NT2/D1 (cell line): ENCODE measurements at regions not wholly inside any gene's neighbourhood (a gene's known extent, or its start where the extent isn't known, plus 50 kb on each side); places are given as distances from the start of the nearest gene placed in this dataset.

Experiments
- DNase-seq: peaks from one replicate; pipeline ENCODE4 v3.0.0-alpha.2; 2011; ENCODE audit warnings: low read depth, low spot score
- H3K27me3 ChIP-seq: 2 replicates; pipeline ENCODE4 v1.6.0; 2011; ENCODE audit warnings: mild to moderate bottlenecking; ENCODE audit not compliant: insufficient read length, insufficient read depth
- H3K36me3 ChIP-seq: 2 replicates; pipeline ENCODE4 v1.6.1; 2011; ENCODE audit warnings: mild to moderate bottlenecking, low read length, mixed read lengths; ENCODE audit not compliant: insufficient read depth, insufficient read length
- H3K4me1 ChIP-seq: 2 replicates; pipeline ENCODE4 v1.5.1; 2011; ENCODE audit not compliant: insufficient read depth, insufficient read length
- H3K4me3 ChIP-seq: 2 replicates; pipeline ENCODE4 v1.5.1; 2011; ENCODE audit warnings: low read depth; ENCODE audit not compliant: insufficient read length
- H3K9ac ChIP-seq: 2 replicates; pipeline ENCODE4 v1.6.0; 2011; ENCODE audit warnings: low read depth; ENCODE audit not compliant: insufficient read length
- H3K9me3 ChIP-seq: 2 replicates; pipeline ENCODE4 v1.5.1; 2011; ENCODE audit warnings: mild to moderate bottlenecking, low read length; ENCODE audit not compliant: insufficient read depth
- SUZ12 ChIP-seq: IDR thresholded peaks from 2 replicates; pipeline ENCODE4 v1.6.1; 2011; ENCODE audit not compliant: insufficient read length, insufficient read depth; ENCODE audit errors: extremely low read depth
- YY1 ChIP-seq: IDR thresholded peaks from 2 replicates; pipeline ENCODE4 v1.6.1; 2011; ENCODE audit not compliant: insufficient read length, insufficient read depth
- ZNF274 ChIP-seq: IDR thresholded peaks from 2 replicates; pipeline ENCODE4 v1.6.1; 2011; ENCODE audit warnings: mild to moderate bottlenecking, low read depth, low read length

DNA sequence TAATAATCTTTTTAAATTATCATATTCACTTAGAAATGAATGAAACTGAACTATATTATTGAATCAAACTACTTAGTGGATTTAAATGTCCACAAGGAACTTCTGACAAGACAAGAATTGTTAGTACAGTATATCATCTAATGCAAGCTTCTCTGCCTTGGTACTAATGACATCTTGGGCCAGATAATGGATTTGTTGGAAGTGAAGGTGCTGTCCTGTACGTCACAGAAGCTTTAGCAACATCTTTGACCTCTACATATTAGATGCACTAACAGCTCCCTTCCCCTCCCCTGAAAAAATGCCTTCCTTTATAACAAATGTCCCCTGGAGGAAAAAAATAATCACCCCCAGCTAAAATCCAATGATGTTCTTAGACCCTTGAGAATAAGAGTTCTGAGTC, 695.8 kb upstream of the EYS start:
- Histone ChIP-seq H3K36me3 (no peaks in the 10 kb centered on the region), H3K27me3 (no peaks in the 10 kb centered on the region), H3K4me3 (no peak overlapping the region), H3K4me1 (no peaks in the 10 kb centered on the region), H3K9me3 (no peaks in the 10 kb centered on the region), H3K9ac (no peak overlapping the region)
- DNase-seq: no peak
- TF ChIP-seq ZNF274 (no peak), YY1 (no peak), SUZ12 (no peak)

DNA sequence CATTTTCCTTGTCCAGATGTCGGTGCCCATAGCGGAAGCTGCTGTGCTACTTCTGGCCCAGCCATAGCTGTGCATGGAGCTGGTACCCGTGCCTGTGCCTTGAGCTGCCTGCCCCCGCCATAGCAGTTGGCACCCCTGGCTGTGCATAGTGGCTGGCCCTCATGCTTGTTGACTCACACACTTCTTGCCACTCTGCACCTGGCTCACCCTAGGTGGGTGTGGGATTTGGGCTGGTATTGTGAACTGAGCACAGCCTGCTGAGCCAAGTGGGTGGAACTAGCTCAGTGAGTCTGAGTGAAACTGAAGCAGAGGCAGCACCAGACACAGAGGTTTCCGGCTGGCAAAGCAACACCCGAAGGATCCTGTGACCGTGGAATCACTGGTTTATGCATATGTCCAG, 689.5 kb upstream of the EYS start:
- no peak for TF ChIP-seq YY1
- no peak for TF ChIP-seq SUZ12
- TF ChIP-seq ZNF274: no peak
- Histone ChIP-seq H3K9me3 (no peaks in the 10 kb centered on the region), H3K9ac (no peak overlapping the region), H3K27me3 (no peaks in the 10 kb centered on the region), H3K4me1 (no peaks in the 10 kb centered on the region), H3K4me3 (no peak overlapping the region), H3K36me3 (no peaks in the 10 kb centered on the region)
- no peak for DNase-seq

DNA sequence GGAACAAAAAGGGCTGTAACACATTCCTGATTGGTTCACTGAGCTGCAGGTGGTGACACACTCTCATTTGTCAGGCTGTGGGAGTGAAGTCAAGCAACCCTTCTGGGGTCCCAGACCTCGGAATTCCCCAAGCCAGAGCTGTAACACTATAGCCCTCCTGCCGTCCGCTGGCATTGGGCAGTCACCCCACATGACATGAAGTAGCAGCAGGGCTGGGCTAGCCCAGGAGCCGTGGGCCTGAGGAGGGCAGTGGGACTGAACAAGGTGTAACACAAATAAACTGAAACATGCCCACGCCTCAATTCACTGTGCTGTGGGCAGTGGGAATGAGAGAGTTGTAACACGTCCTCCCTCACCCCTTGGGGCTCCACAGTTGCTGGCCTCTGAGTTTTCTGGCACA, 689.1 kb upstream of the EYS start:
- no peak for TF ChIP-seq YY1
- TF ChIP-seq SUZ12: no peak
- TF ChIP-seq ZNF274: no peak
- H3K4me1 ChIP-seq: no peaks in the 10 kb centered on the region
- no peak for DNase-seq
- no peak overlapping the region for H3K4me3 ChIP-seq
- H3K36me3 ChIP-seq: no peaks in the 10 kb centered on the region
- H3K9me3 ChIP-seq: no peaks in the 10 kb centered on the region
- no peaks in the 10 kb centered on the region for H3K27me3 ChIP-seq
- H3K9ac ChIP-seq: no peak overlapping the region

DNA sequence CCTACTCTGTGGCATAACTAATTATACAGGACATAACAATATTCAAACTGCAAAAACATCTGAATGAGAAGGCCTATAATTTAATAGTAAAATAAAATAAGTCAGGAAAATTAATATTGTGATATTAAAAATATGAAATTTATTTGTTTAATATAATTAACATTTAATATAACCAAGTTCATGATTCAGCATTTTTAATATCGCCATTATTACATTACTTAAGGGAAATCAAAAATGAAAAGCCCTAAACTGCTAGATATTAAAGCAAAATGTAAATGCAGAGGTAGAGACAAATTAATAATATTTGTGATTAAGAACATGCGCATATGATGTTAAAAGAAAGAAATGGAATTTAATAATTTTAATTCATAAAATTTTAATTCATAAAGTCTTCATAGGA, 683.4 kb upstream of the EYS start:
- Histone ChIP-seq H3K9me3 (no peaks in the 10 kb centered on the region), H3K9ac (no peak overlapping the region), H3K4me3 (no peak overlapping the region), H3K4me1 (no peaks in the 10 kb centered on the region), H3K36me3 (no peaks in the 10 kb centered on the region), H3K27me3 (no peaks in the 10 kb centered on the region)
- DNase-seq: no peak
- TF ChIP-seq YY1 (no peak), ZNF274 (no peak), SUZ12 (no peak)

DNA sequence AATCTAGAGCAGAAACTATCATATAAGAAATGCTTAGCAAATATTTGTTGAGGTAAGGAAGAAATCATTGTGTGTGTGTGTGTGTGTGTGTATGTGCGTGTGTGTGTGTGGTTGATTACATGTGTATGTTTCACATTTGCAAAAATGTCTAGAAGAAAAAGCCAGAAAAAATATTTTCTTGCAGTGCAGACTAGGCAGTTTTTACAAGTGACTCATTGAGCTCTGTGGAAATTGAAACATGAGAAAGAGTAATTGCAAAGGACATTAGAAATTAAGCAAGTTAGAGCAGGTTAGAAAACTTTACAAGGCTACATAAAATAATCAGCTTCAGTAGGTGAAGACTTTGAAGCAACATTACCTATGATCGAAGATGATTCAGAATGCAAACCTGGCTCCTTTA, 669.0 kb upstream of the EYS start:
- no peaks in the 10 kb centered on the region for H3K9me3 ChIP-seq
- H3K36me3 ChIP-seq: no peaks in the 10 kb centered on the region
- no peaks in the 10 kb centered on the region for H3K27me3 ChIP-seq
- TF ChIP-seq ZNF274 (no peak), YY1 (no peak), SUZ12 (no peak)
- H3K4me3 ChIP-seq: no peak overlapping the region
- DNase-seq: no peak
- no peaks in the 10 kb centered on the region for H3K4me1 ChIP-seq
- no peak overlapping the region for H3K9ac ChIP-seq

DNA sequence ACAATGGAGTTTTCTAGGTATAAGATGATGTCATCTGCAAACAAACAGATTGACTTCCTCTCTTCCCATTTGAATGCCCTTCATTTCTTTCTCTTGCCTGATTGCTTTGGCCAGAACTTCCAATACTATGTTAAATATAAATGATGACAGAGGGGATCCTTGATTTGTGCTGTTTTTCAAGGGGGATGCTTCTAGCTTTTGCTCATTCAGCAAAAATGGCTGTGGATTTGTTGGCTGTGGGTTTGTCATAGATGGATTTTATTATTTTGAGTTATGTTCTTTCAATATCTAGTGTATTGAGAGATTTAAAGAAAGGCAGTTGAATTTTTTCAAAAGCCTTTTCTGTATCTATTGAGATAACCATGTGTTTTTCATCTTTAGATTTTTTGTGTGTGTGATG, 662.4 kb upstream of the EYS start:
- TF ChIP-seq YY1 (no peak), SUZ12 (no peak), ZNF274 (no peak)
- Histone ChIP-seq H3K4me3 (no peak overlapping the region), H3K4me1 (no peaks in the 10 kb centered on the region), H3K9ac (no peak overlapping the region), H3K36me3 (no peaks in the 10 kb centered on the region), H3K27me3 (no peaks in the 10 kb centered on the region), H3K9me3 (no peaks in the 10 kb centered on the region)
- DNase-seq: no peak

DNA sequence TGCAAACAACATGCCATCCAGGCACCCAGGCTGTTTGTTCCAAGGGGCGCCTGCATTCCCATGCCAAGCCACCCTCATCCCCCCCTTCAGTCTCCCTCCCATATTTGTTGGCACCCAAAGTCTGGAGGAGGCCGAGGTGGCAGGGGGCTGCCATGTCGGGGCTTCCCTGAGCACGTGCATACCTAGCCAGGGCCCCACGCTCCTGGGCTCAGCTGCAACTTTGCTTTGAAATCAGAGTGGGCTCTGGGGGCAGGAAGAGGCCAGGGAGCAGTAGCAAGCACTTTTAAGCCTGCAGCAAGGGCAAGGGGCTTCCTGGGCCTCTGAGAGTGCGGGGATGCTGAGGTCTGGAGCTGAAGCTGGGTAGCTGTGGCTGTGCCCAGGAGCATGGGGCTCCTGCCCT, 655.9 kb upstream of the EYS start:
- Histone ChIP-seq H3K9me3 (no peaks in the 10 kb centered on the region), H3K9ac (no peak overlapping the region), H3K36me3 (no peaks in the 10 kb centered on the region), H3K4me1 (no peaks in the 10 kb centered on the region), H3K27me3 (no peaks in the 10 kb centered on the region), H3K4me3 (no peak overlapping the region)
- no peak for DNase-seq
- TF ChIP-seq SUZ12 (no peak), YY1 (no peak), ZNF274 (no peak)

DNA sequence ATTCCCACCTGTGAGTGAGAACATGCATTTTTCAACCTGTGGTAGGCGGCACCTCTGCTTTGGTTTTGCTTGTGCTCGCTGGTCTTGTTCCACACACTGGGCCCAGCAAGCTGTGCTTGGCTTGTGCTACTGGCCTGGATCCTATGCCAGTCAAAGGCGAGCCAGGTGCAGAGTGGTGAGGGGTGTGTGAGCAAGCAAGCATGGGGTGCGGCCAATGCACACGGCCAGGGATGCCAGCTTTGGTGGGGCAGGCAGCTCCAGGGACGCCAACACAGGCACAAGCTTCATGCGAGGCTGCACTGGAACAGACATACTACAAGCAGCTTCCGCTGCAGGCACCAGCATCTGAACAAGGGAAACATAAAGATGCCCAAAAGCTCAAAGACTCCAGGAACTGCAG, 654.9 kb upstream of the EYS start:
- DNase-seq: no peak
- Histone ChIP-seq H3K9me3 (no peaks in the 10 kb centered on the region), H3K4me3 (no peak overlapping the region), H3K27me3 (no peaks in the 10 kb centered on the region), H3K36me3 (no peaks in the 10 kb centered on the region), H3K9ac (no peak overlapping the region), H3K4me1 (no peaks in the 10 kb centered on the region)
- no peak for TF ChIP-seq YY1
- TF ChIP-seq SUZ12: no peak
- TF ChIP-seq ZNF274: no peak
